Endothelial cell of umbilical vein (primary cell): ENCODE measurements at regions not wholly inside any gene's neighbourhood (a gene's known extent, or its start where the extent isn't known, plus 50 kb on each side); places are given as distances from the start of the nearest gene placed in this dataset.

Source experiments
- BruUV-seq: library from RNA; stranded (reverse); fragments of 400-500 nt; replicated peaks from 2 replicates; lab custom pipeline; 2021; lab: Mats Ljungman, UMichigan
- CTCF ChIA-PET: fragments of 300-600, 350-600 bp; sonication (Branson Sonifier 250); formaldehyde crosslinking; loops from one replicate; lab custom pipeline; 2021; ENCODE audit warnings: antibody characterized with exemption, inconsistent platforms; lab: Charles Lee
- POLR2A ChIA-PET: fragments of 300-600, 350-600 bp; sonication (Branson Sonifier 250); formaldehyde crosslinking; loops from one replicate; lab custom pipeline; 2021; ENCODE audit warnings: antibody characterized with exemption, inconsistent platforms; lab: Charles Lee
- DNase-seq: peaks from one replicate; pipeline ENCODE4 v3.0.0-alpha.2; 2011; ENCODE audit warnings: low read depth, low spot score
- FAIRE-seq: peaks from 2 replicates; lab custom pipeline; 2011; peaks lifted over from hg19 to GRCh38; lab: Jason Lieb, UNC
- H2AFZ ChIP-seq: 2 replicates; pipeline ENCODE4 v1.6.0; 2012; ENCODE audit warnings: low read depth, low read length, control low read depth, inconsistent platforms
- H3K27ac ChIP-seq: 2 replicates; pipeline ENCODE4 v1.5.1; 2011; ENCODE audit warnings: low read depth, mild to moderate bottlenecking, control low read depth, low read length, moderate library complexity; ENCODE audit not compliant: insufficient read depth
- H3K27me3 ChIP-seq, 2 experiments: 2 replicates each; pipeline versions ENCODE4 v1.6.0 to v1.6.1; 2011; ENCODE audit warnings: low read length in 2 of 2, mixed read lengths in 1 of 2; ENCODE audit not compliant: control insufficient read depth in 2 of 2, insufficient read depth in 2 of 2
- H3K36me3 ChIP-seq, 2 experiments: 2 replicates in 1 of 2; 3 replicates in 1 of 2; pipeline ENCODE4 v1.5.1; 2011; ENCODE audit warnings: low read length in 2 of 2, mild to moderate bottlenecking in 1 of 2, moderate library complexity in 1 of 2; ENCODE audit not compliant: control insufficient read depth in 2 of 2, insufficient read depth in 2 of 2; ENCODE audit errors: extremely low read depth in 1 of 2
- H3K4me1 ChIP-seq: 3 replicates; pipeline ENCODE4 v1.5.1; 2011; ENCODE audit warnings: mild to moderate bottlenecking, low read length; ENCODE audit not compliant: control insufficient read depth, insufficient read depth; ENCODE audit errors: extremely low read depth
- H3K4me2 ChIP-seq: 2 replicates; pipeline ENCODE4 v1.6.1; 2011; ENCODE audit warnings: low read length, control low read depth, mixed read lengths; ENCODE audit not compliant: insufficient read depth
- H3K4me3 ChIP-seq, 3 experiments: fragments of 200-600 bp in 1 of 3; sonication (generic), shearing (Covaris generic) in 1 of 3; replicated peaks in 1 of 3; 2 replicates each; pipeline ENCODE4 v1.5.1; 2011 to 2016; ENCODE audit warnings: control low read depth in 3 of 3, low read length in 3 of 3, mild to moderate bottlenecking in 2 of 3, inconsistent platforms in 1 of 3, low read depth in 1 of 3, moderate library complexity in 1 of 3; ENCODE audit not compliant: insufficient read depth in 1 of 3
- H3K79me2 ChIP-seq: 2 replicates; pipeline ENCODE4 v1.6.0; 2012; ENCODE audit warnings: low read length, inconsistent platforms; ENCODE audit not compliant: control insufficient read depth, insufficient read depth
- H3K9ac ChIP-seq: replicated peaks from 2 replicates; pipeline ENCODE3; 2011; ENCODE audit warnings: low read length, control low read depth; ENCODE audit not compliant: insufficient read depth; ENCODE audit errors: extremely low read depth
- H3K9me1 ChIP-seq: replicated peaks from 3 replicates; pipeline ENCODE4 v1.6.0; 2011; ENCODE audit warnings: mild to moderate bottlenecking, low read length; ENCODE audit not compliant: control insufficient read depth, insufficient read depth; ENCODE audit errors: extremely low read depth
- H3K9me3 ChIP-seq: replicated peaks from 2 replicates; pipeline ENCODE4 v1.5.1; 2012; ENCODE audit warnings: low read length, inconsistent platforms; ENCODE audit not compliant: control insufficient read depth, insufficient read depth
- H4K20me1 ChIP-seq: replicated peaks from 2 replicates; pipeline ENCODE3; 2011; ENCODE audit warnings: mild to moderate bottlenecking, low read length; ENCODE audit not compliant: control insufficient read depth, insufficient read depth; ENCODE audit errors: extremely low read depth
- CTCF ChIP-seq, 2 donors: IDR thresholded peaks; 1 replicate in 1 of 2; 2 replicates in 1 of 2; pipeline ENCODE4 v1.5.1; 2011; ENCODE audit warnings: low read length in 2 of 2, mild to moderate bottlenecking in 2 of 2, moderate library complexity in 2 of 2, control low read depth in 1 of 2, inconsistent platforms in 1 of 2, low read depth in 1 of 2; ENCODE audit not compliant: insufficient read depth in 1 of 2; ENCODE audit errors: extremely low read depth in 1 of 2
- EZH2 ChIP-seq: IDR thresholded peaks from 2 replicates; pipeline ENCODE4 v1.6.1; 2012; ENCODE audit warnings: borderline replicate concordance, low read depth, mild to moderate bottlenecking, moderate library complexity, low read length, inconsistent platforms; ENCODE audit not compliant: severe bottlenecking
- FOS ChIP-seq: IDR thresholded peaks from 2 replicates; pipeline ENCODE4 v1.6.1; 2011; ENCODE audit warnings: mild to moderate bottlenecking, low read length, moderate library complexity, borderline replicate concordance; ENCODE audit not compliant: insufficient read depth
- GATA2 ChIP-seq: IDR thresholded peaks from 2 replicates; pipeline ENCODE4 v1.7.0; 2011; ENCODE audit warnings: low read depth, mild to moderate bottlenecking, moderate library complexity, mixed read lengths, low read length; ENCODE audit not compliant: insufficient read length, insufficient read depth
- JUN ChIP-seq: IDR thresholded peaks from 2 replicates; pipeline ENCODE4 v1.6.1; 2011; ENCODE audit warnings: borderline replicate concordance, low read depth; ENCODE audit not compliant: insufficient read length, insufficient read depth
- MAX ChIP-seq: IDR thresholded peaks from 2 replicates; pipeline ENCODE4 v1.6.1; 2011; ENCODE audit not compliant: insufficient read depth, insufficient read length
- MYC ChIP-seq: IDR thresholded peaks from one replicate; pipeline ENCODE4 v1.6.1; 2011; ENCODE audit warnings: mild to moderate bottlenecking, low read depth, low read length
- POLR2A ChIP-seq: IDR thresholded peaks from 2 replicates; pipeline ENCODE4 v1.6.1; 2012; ENCODE audit warnings: low read depth, mild to moderate bottlenecking, control low read depth, low read length
- POLR2AphosphoS5 ChIP-seq: IDR thresholded peaks from 2 replicates; pipeline ENCODE4 v1.6.1; 2012; ENCODE audit warnings: low read depth, mild to moderate bottlenecking, control low read depth, low read length, moderate library complexity; ENCODE audit not compliant: insufficient read depth
- dilution Hi-C: fragments of 300-500 bp; cut with MboI; formaldehyde crosslinking; loops from one replicate; pipeline ENCODE4 v1.15.0; 2019; ENCODE audit warnings: low sequenced_read_pairs; ENCODE audit not compliant: extremely low pct_ligation_motif_present
- intact Hi-C: fragments of 100-400 bp; cut with micrococcal nuclease; formaldehyde crosslinking; loops from one replicate; pipeline ENCODE4 v1.10.0; 2022

GRCh38 chr15:58309963-58310928 lies 121.5 kb upstream of the LIPC start:
- no peak overlapping the region for H2AFZ ChIP-seq
- H3K27me3 ChIP-seq: no peaks in the 10 kb centered on the region
- no peak overlapping the region for H3K27ac ChIP-seq
- H3K9me1 ChIP-seq: no peaks in the 10 kb centered on the region
- H3K4me1 ChIP-seq: peaks cover 19% of the 10 kb centered on the region
- no peak overlapping the region for H3K4me3 ChIP-seq
- H3K79me2 ChIP-seq: no peaks in the 10 kb centered on the region
- H3K9ac ChIP-seq: no peak overlapping the region
- no peak for DNase-seq
- intact Hi-C loops: no loop called here
- no peak for TF ChIP-seq MYC
- ChIA-PET POLR2A (no interaction called here), CTCF (no interaction called here)
- H4K20me1 ChIP-seq: no peaks in the 10 kb centered on the region
- BruUV-seq: no TSS peak
- H3K4me2 ChIP-seq: no peak overlapping the region
- no peaks in the 10 kb centered on the region for H3K9me3 ChIP-seq
- H3K36me3 ChIP-seq: no peaks in the 10 kb centered on the region
- no peak for FAIRE-seq
- dilution Hi-C loops: no loop called here

- ChIA-PET POLR2A (no interaction called here), CTCF (no interaction called here)
- intact Hi-C loops (no loop called here), dilution Hi-C loops (no loop called here)
- FAIRE-seq (no peak), DNase-seq (no peak)
- no peaks in the 10 kb centered on the region for H3K27me3 ChIP-seq
- no peak overlapping the region for H3K9ac ChIP-seq
- H3K36me3 ChIP-seq: no peaks in the 10 kb centered on the region
- no peaks in the 10 kb centered on the region for H3K79me2 ChIP-seq
- no peak overlapping the region for H3K4me2 ChIP-seq
- H4K20me1 ChIP-seq: no peaks in the 10 kb centered on the region
- no peak overlapping the region for H3K4me3 ChIP-seq
- no peaks in the 10 kb centered on the region for H3K9me1 ChIP-seq
- no peak overlapping the region for H3K27ac ChIP-seq
- H3K4me1 ChIP-seq: peaks cover 16% of the 10 kb centered on the region
- TF ChIP-seq CTCF (IDR thresholded peaks at IDR 0.05; ENCODE audit: extremely low read depth in 1 of 2, insufficient read depth in 1 of 2, low read depth in 1 of 2, low read length in 2 of 2) (no peak), GATA2 (no peak), POLR2A (no peak), MYC (no peak), JUN (no peak), EZH2 (no peak), POLR2AphosphoS5 (no peak), FOS (no peak), MAX (no peak)
- no TSS peak for BruUV-seq
- H2AFZ ChIP-seq: no peak overlapping the region
- H3K9me3 ChIP-seq: no peaks in the 10 kb centered on the region
These were observed 120.2 kb upstream of the LIPC start for GRCh38 chr15:58311556-58311955.
